Choroid plexus epithelial cell (primary cell): ENCODE measurements at regions not wholly inside any gene's neighbourhood (a gene's known extent, or its start where the extent isn't known, plus 50 kb on each side); places are given as distances from the start of the nearest gene placed in this dataset.

Experiments
- DNase-seq: peaks from one replicate; pipeline ENCODE4 v3.0.0-alpha.2; 2010; ENCODE audit warnings: low read depth
- H3K4me3 ChIP-seq: 2 replicates; pipeline ENCODE4 v1.5.1; 2011; ENCODE audit warnings: low read depth, mild to moderate bottlenecking, control low read depth, low read length, moderate library complexity
- CTCF ChIP-seq: conservative IDR thresholded peaks from 2 replicates; pipeline ENCODE4 v1.5.1; 2011; ENCODE audit warnings: low read depth, mild to moderate bottlenecking, control low read depth, inconsistent platforms, low read length, moderate library complexity

- no peak for DNase-seq
- H3K4me3 ChIP-seq = no peak overlapping the region
- no peak for TF ChIP-seq CTCF
These were observed 485.4 kb downstream of the SOX6 start for GRCh38 chr11:15870911-15871310.

GRCh38 chr11:15871904-15872626 is 484.3 kb downstream of the SOX6 start:
- TF ChIP-seq CTCF = no peak
- H3K4me3 ChIP-seq = no peak overlapping the region
- no peak for DNase-seq

GRCh38 chr11:15873501-15873900 is 482.8 kb downstream of the SOX6 start:
- H3K4me3 ChIP-seq = no peak overlapping the region
- DNase-seq = no peak
- TF ChIP-seq CTCF = no peak

- no peak overlapping the region for H3K4me3 ChIP-seq
- TF ChIP-seq CTCF = no peak
- DNase-seq = no peak
These were observed 481.6 kb downstream of the SOX6 start for GRCh38 chr11:15874704-15875103.

GRCh38 chr11:15875393-15875792 is 481.0 kb downstream of the SOX6 start:
- DNase-seq = no peak
- no peak for TF ChIP-seq CTCF
- no peak overlapping the region for H3K4me3 ChIP-seq

- no peak overlapping the region for H3K4me3 ChIP-seq
- no peak for DNase-seq
- TF ChIP-seq CTCF = no peak
These were observed 480.4 kb downstream of the SOX6 start for GRCh38 chr11:15875943-15876342.

- no peak for TF ChIP-seq CTCF
- no peak for DNase-seq
These were observed 477.6 kb downstream of the SOX6 start for GRCh38 chr11:15878756-15879155.

More at GRCh38 chr11:15878756-15879155, 477.6 kb downstream of the SOX6 start:
- no peak overlapping the region for H3K4me3 ChIP-seq
